ENCODE measurements at regions not wholly inside any gene's neighbourhood (a gene's known extent, or its start where the extent isn't known, plus 50 kb on each side); places are given as distances from the start of the nearest gene placed in this dataset.

GRCh38 chr6:104126315-104127005 lies 733.3 kb downstream of the HACE1 start:
- no peak for DNase-seq (ENCODE audit: low spot score)
- no peak for TF ChIP-seq CTCF (IDR thresholded peaks at IDR 0.05; ENCODE audit: extremely low read depth, missing control alignments)

- no peak for DNase-seq (ENCODE audit: low spot score)
- TF ChIP-seq CTCF (IDR thresholded peaks at IDR 0.05; ENCODE audit: extremely low read depth, missing control alignments) = no peak
Measured at GRCh38 chr6:104123227-104123626, 736.5 kb downstream of the HACE1 start.

- no peak for DNase-seq (ENCODE audit: low spot score)
- TF ChIP-seq CTCF (IDR thresholded peaks at IDR 0.05; ENCODE audit: extremely low read depth, missing control alignments) = no peak
Measured at GRCh38 chr6:104118274-104118673, 741.4 kb downstream of the HACE1 start.

GRCh38 chr6:104109806-104110205 lies 749.9 kb downstream of the HACE1 start:
- TF ChIP-seq CTCF (IDR thresholded peaks at IDR 0.05; ENCODE audit: extremely low read depth, missing control alignments) = no peak
- no peak for DNase-seq (ENCODE audit: low spot score)

GRCh38 chr6:104108634-104109033 lies 751.1 kb downstream of the HACE1 start:
- DNase-seq (ENCODE audit: low spot score) = no peak
- TF ChIP-seq CTCF (IDR thresholded peaks at IDR 0.05; ENCODE audit: extremely low read depth, missing control alignments) = no peak

- no peak for TF ChIP-seq CTCF (IDR thresholded peaks at IDR 0.05; ENCODE audit: extremely low read depth, missing control alignments)
Measured at GRCh38 chr6:104095661-104096416, 763.9 kb downstream of the HACE1 start.

GRCh38 chr6:104087765-104088164 lies 772.0 kb downstream of the HACE1 start:
- DNase-seq (ENCODE audit: low spot score) = no peak
- no peak for TF ChIP-seq CTCF (IDR thresholded peaks at IDR 0.05; ENCODE audit: extremely low read depth, missing control alignments)

More at GRCh38 chr6:104095661-104096416, 763.9 kb downstream of the HACE1 start:
- no peak for DNase-seq (ENCODE audit: low spot score)
